ENCODE measurements at regions not wholly inside any gene's neighbourhood (a gene's known extent, or its start where the extent isn't known, plus 50 kb on each side); places are given as distances from the start of the nearest gene placed in this dataset.

- no peak for FAIRE-seq
- POLR2A ChIA-PET, result no interaction called here
- Histone ChIP-seq H4K20me1 (ENCODE audit: insufficient read depth, low read length) (no peaks in the 10 kb centered on the region), H3K9ac (ENCODE audit: insufficient read depth, low read depth, low read length) (no peak overlapping the region), H3K4me3 (replicated peaks in 1 of 3; ENCODE audit: insufficient read depth in 1 of 3, low read depth in 2 of 3, low read length in 3 of 3) (no peak overlapping the region), H3K9me3 (ENCODE audit: low read length) (no peaks in the 10 kb centered on the region), H3K27me3 (ENCODE audit: control insufficient read depth in 1 of 2, insufficient read depth in 2 of 2, low read length in 2 of 2) (0 out of 5 replicates have a peak, but pooled peaks cover 0 to 3% of the 10 kb centered on the region in 2 experiments), H3K36me3 (replicated peaks in 1 of 2; ENCODE audit: control insufficient read depth in 1 of 2, insufficient read depth in 2 of 2, low read length in 2 of 2) (no peaks in the 10 kb centered on the region), H3K4me2 (ENCODE audit: low read depth, low read length) (no peak overlapping the region), H3K4me1 (ENCODE audit: insufficient read depth, low read length) (no peaks in the 10 kb centered on the region), H3K79me2 (ENCODE audit: insufficient read depth, low read length) (no peaks in the 10 kb centered on the region), H3K27ac (ENCODE audit: extremely low read length, insufficient read depth, low read length) (no peak overlapping the region), H2AFZ (ENCODE audit: low read length) (no peak overlapping the region)
- no peak for DNase-seq (ENCODE audit: low spot score)
- TF ChIP-seq PRDM4 (CRISPR knock-in tag; IDR thresholded peaks at IDR 0.05; ENCODE audit: borderline replicate concordance), result no peak
- no peak for TF ChIP-seq FOXO1 (CRISPR knock-in tag; IDR thresholded peaks at IDR 0.05)
- no peak for TF ChIP-seq ZNF503 (CRISPR knock-in tag; IDR thresholded peaks at IDR 0.05)
- no peak for TF ChIP-seq ELF1 (CRISPR knock-in tag; IDR thresholded peaks at IDR 0.05)
- no peak for TF ChIP-seq MEIS1 (CRISPR knock-in tag; IDR thresholded peaks at IDR 0.05; ENCODE audit: borderline replicate concordance)
- no peak for TF ChIP-seq NR1H2 (CRISPR knock-in tag; IDR thresholded peaks at IDR 0.05; ENCODE audit: borderline replicate concordance, low read depth)
- no peak for TF ChIP-seq ZNF564 (CRISPR knock-in tag; IDR thresholded peaks at IDR 0.05)
- TF ChIP-seq PCBP1 (IDR thresholded peaks at IDR 0.05; ENCODE audit: borderline replicate concordance, low read depth, low read length), result no peak
- TF ChIP-seq ZNF770 (CRISPR knock-in tag; IDR thresholded peaks at IDR 0.05), result no peak
- no peak for TF ChIP-seq FOXK1 (CRISPR knock-in tag; IDR thresholded peaks at IDR 0.05; ENCODE audit: borderline replicate concordance, low read depth)
- TF ChIP-seq HNF4G (IDR thresholded peaks at IDR 0.05; ENCODE audit: borderline replicate concordance, low read depth, low read length), result no peak
- no peak for TF ChIP-seq HNF4G (CRISPR knock-in tag; IDR thresholded peaks at IDR 0.05; ENCODE audit: borderline replicate concordance, low read depth)
- intact Hi-C loops (cut with micrococcal nuclease; ENCODE audit: unreplicated experiment) (no loop called here), in situ Hi-C loops (cut with HindIII; ENCODE audit: extremely low pct_ligation_motif_present, low pct_unique_long_range_greater_than_20kb) (no loop called here)
- no TSS peak for BruUV-seq (replicated peaks)
- CTCF ChIA-PET (ENCODE audit: low intra/inter-chr PET ratio, low total read pairs), result no interaction called here
- ATAC-seq, result no peak
Measured at GRCh38 chr7:50153148-50153547, 60.1 kb upstream of the ZPBP start.
